ENCODE measurements at regions not wholly inside any gene's neighbourhood (a gene's known extent, or its start where the extent isn't known, plus 50 kb on each side); places are given as distances from the start of the nearest gene placed in this dataset.

- TF ChIP-seq CTCF (IDR thresholded peaks at IDR 0.05) = no peak
- TF ChIP-seq POLR2AphosphoS5 (IDR thresholded peaks at IDR 0.05) = no peak
- no peak for TF ChIP-seq POLR2A (IDR thresholded peaks at IDR 0.05)
Observed at GRCh38 chr10:10923029-10923651, 94.5 kb upstream of the CELF2 start.
